ENCODE measurements at regions not wholly inside any gene's neighbourhood (a gene's known extent, or its start where the extent isn't known, plus 50 kb on each side); places are given as distances from the start of the nearest gene placed in this dataset.
"Not testable (repeated sequence)": the region's sequence is repeated elsewhere in the genome, so short reads cannot be mapped to it uniquely, and the experiment has no call there.

- intact Hi-C loops (cut with micrococcal nuclease): no loop called here
- ATAC-seq (no peak), DNase-seq (no peak)
Observed at GRCh38 chr18:14949800-14950664, 202.1 kb downstream of the ANKRD30B start.

- intact Hi-C loops (cut with micrococcal nuclease); ATAC-seq; DNase-seq: not testable (repeated sequence)
Observed at GRCh38 chr18:14952444-14953077, 204.6 kb downstream of the ANKRD30B start.

- ATAC-seq: no peak
- intact Hi-C loops (cut with micrococcal nuclease): no loop called here
Observed at GRCh38 chr18:14958701-14959100, 210.7 kb downstream of the ANKRD30B start.

GRCh38 chr18:14959550-14959949 lies 211.6 kb downstream of the ANKRD30B start:
- intact Hi-C loops (cut with micrococcal nuclease): no loop called here
- no peak for DNase-seq
- no peak for ATAC-seq

More at GRCh38 chr18:14958701-14959100, 210.7 kb downstream of the ANKRD30B start:
- no peak for DNase-seq

GRCh38 chr18:14961991-14962390 lies 214.0 kb downstream of the ANKRD30B start:
- ATAC-seq (no peak), DNase-seq (no peak)
- intact Hi-C loops (cut with micrococcal nuclease): no loop called here

- DNase-seq: no peak
- intact Hi-C loops (cut with micrococcal nuclease): no loop called here
- no peak for ATAC-seq
Observed at GRCh38 chr18:14962626-14963025, 214.7 kb downstream of the ANKRD30B start.

GRCh38 chr18:14963246-14963645 lies 215.3 kb downstream of the ANKRD30B start:
- ATAC-seq (no peak), DNase-seq (no peak)
- intact Hi-C loops (cut with micrococcal nuclease): no loop called here

GRCh38 chr18:14964002-14964401 lies 216.0 kb downstream of the ANKRD30B start:
- no peak for DNase-seq
- no peak for ATAC-seq
- intact Hi-C loops (cut with micrococcal nuclease): no loop called here

GRCh38 chr18:14964406-14964805 lies 216.4 kb downstream of the ANKRD30B start:
- no peak for DNase-seq
- intact Hi-C loops (cut with micrococcal nuclease): no loop called here
- ATAC-seq: no peak

GRCh38 chr18:14964976-14965375 lies 217.0 kb downstream of the ANKRD30B start:
- ATAC-seq; intact Hi-C loops (cut with micrococcal nuclease); DNase-seq: not testable (repeated sequence)

- ATAC-seq (no peak), DNase-seq (no peak)
- intact Hi-C loops (cut with micrococcal nuclease): no loop called here
Observed at GRCh38 chr18:14965553-14965952, 217.6 kb downstream of the ANKRD30B start.

- DNase-seq; ATAC-seq; intact Hi-C loops (cut with micrococcal nuclease): not testable (repeated sequence)
Observed at GRCh38 chr18:14967246-14967645, 219.3 kb downstream of the ANKRD30B start.

- intact Hi-C loops (cut with micrococcal nuclease): no loop called here
- ATAC-seq (no peak), DNase-seq (no peak)
Observed at GRCh38 chr18:14969500-14969899, 221.5 kb downstream of the ANKRD30B start.

GRCh38 chr18:14970027-14970426 lies 222.1 kb downstream of the ANKRD30B start:
- DNase-seq (no peak), ATAC-seq (no peak)
- intact Hi-C loops (cut with micrococcal nuclease): no loop called here

GRCh38 chr18:14971461-14972185 lies 223.7 kb downstream of the ANKRD30B start:
- intact Hi-C loops (cut with micrococcal nuclease): no loop called here
- ATAC-seq (no peak), DNase-seq (no peak)

GRCh38 chr18:14973421-14973820 lies 225.4 kb downstream of the ANKRD30B start:
- ATAC-seq; intact Hi-C loops (cut with micrococcal nuclease); DNase-seq: not testable (repeated sequence)

- intact Hi-C loops (cut with micrococcal nuclease): no loop called here
- ATAC-seq (no peak), DNase-seq (no peak)
Observed at GRCh38 chr18:14974088-14974487, 226.1 kb downstream of the ANKRD30B start.

- intact Hi-C loops (cut with micrococcal nuclease): no loop called here
- DNase-seq (no peak), ATAC-seq (no peak)
Observed at GRCh38 chr18:14974576-14974975, 226.6 kb downstream of the ANKRD30B start.

- DNase-seq (no peak), ATAC-seq (no peak)
- intact Hi-C loops (cut with micrococcal nuclease): no loop called here
Observed at GRCh38 chr18:14975431-14975830, 227.5 kb downstream of the ANKRD30B start.
